Suprapubic skin (tissue), 3 donors: ENCODE measurements at regions not wholly inside any gene's neighbourhood (a gene's known extent, or its start where the extent isn't known, plus 50 kb on each side); places are given as distances from the start of the nearest gene placed in this dataset.

Experiments used
- CTCF ChIP-seq, 2 donors: fragments of 200-600 bp in 1 of 2; fragments of 450-650 bp in 1 of 2; sonication (generic) in 1 of 2; IDR thresholded peaks; one replicate each; pipeline ENCODE4 v1.5.1; 2016 to 2019; ENCODE audit warnings: antibody characterized with exemption in 2 of 2, mild to moderate bottlenecking in 1 of 2, moderate library complexity in 1 of 2
- EP300 ChIP-seq: sonication (generic); formaldehyde crosslinking; IDR thresholded peaks from one replicate; pipeline ENCODE4 v1.6.1; 2017; ENCODE audit warnings: antibody characterized with exemption

GRCh38 chr3:70871909-70872656 is 559.6 kb upstream of the MDFIC2 start:
- TF ChIP-seq EP300, result no peak
- no peak for TF ChIP-seq CTCF (IDR thresholded peaks at IDR 0.05)
